ENCODE measurements at regions not wholly inside any gene's neighbourhood (a gene's known extent, or its start where the extent isn't known, plus 50 kb on each side); places are given as distances from the start of the nearest gene placed in this dataset.

DNA sequence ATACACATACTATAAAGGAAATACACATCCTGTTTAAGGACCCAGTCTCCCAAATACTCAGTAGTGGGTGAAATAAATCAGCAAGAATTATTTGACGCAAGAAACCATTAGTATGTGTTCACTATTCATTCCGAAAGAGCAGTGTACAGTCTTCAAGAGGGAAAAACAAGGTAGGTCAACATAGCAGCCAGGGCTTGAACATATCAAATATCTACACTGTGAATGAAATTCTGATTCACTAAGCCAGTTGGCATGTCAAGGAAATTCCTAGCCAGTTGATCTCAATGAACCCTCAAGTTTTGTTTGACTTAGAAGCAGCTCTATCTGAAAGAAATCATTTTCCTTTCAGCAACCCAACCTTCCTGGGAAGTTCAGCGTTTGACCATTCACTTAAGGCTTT lies 99.0 kb downstream of the CNTN3 start:
- TF ChIP-seq CTCF (IDR thresholded peaks at IDR 0.05; ENCODE audit: low read depth, low read length, missing input control) (no peak), JUND (IDR thresholded peaks at IDR 0.05) (no peak), RAD21 (IDR thresholded peaks at IDR 0.05) (no peak), TAF1 (conservative IDR thresholded peaks at IDR 0.05) (no peak), RXRA (IDR thresholded peaks at IDR 0.05) (no peak), GABPA (IDR thresholded peaks at IDR 0.05 in 1 of 2, conservative IDR thresholded peaks at IDR 0.05 in 1 of 2) (no peak), MAX (IDR thresholded peaks at IDR 0.05) (no peak)
- TF ChIP-seq, protein P1, sequence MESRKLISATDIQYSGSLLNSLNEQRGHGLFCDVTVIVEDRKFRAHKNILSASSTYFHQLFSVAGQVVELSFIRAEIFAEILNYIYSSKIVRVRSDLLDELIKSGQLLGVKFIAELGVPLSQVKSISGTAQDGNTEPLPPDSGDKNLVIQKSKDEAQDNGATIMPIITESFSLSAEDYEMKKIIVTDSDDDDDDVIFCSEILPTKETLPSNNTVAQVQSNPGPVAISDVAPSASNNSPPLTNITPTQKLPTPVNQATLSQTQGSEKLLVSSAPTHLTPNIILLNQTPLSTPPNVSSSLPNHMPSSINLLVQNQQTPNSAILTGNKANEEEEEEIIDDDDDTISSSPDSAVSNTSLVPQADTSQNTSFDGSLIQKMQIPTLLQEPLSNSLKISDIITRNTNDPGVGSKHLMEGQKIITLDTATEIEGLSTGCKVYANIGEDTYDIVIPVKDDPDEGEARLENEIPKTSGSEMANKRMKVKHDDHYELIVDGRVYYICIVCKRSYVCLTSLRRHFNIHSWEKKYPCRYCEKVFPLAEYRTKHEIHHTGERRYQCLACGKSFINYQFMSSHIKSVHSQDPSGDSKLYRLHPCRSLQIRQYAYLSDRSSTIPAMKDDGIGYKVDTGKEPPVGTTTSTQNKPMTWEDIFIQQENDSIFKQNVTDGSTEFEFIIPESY (IDR thresholded peaks at IDR 0.05): no peak
- TF ChIP-seq, protein P2, sequence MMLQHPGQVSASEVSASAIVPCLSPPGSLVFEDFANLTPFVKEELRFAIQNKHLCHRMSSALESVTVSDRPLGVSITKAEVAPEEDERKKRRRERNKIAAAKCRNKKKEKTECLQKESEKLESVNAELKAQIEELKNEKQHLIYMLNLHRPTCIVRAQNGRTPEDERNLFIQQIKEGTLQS (IDR thresholded peaks at IDR 0.05): no peak
